ENCODE measurements at regions not wholly inside any gene's neighbourhood (a gene's known extent, or its start where the extent isn't known, plus 50 kb on each side); places are given as distances from the start of the nearest gene placed in this dataset.

- Histone ChIP-seq H3K9me3 (no peaks in the 10 kb centered on the region), H3K4me3 (ENCODE audit: low read depth in 1 of 2, low read length in 1 of 2) (no peak overlapping the region), H3K4me1 (ENCODE audit: control insufficient read depth in 1 of 2, insufficient read depth in 1 of 2, low read depth in 1 of 2, low read length in 1 of 2) (no peaks in the 10 kb centered on the region), H3K27ac (no peak overlapping the region), H3K27me3 (no peaks in the 10 kb centered on the region), H3K36me3 (no peaks in the 10 kb centered on the region)
- TF ChIP-seq CTCF (IDR thresholded peaks at IDR 0.05): no peak
Measured at GRCh38 chr2:57536535-57537231, 509.9 kb upstream of the VRK2 start.

GRCh38 chr2:57539761-57540160 lies 506.8 kb upstream of the VRK2 start:
- H3K27me3 ChIP-seq: no peaks in the 10 kb centered on the region
- no peak overlapping the region for H3K27ac ChIP-seq
- no peaks in the 10 kb centered on the region for H3K9me3 ChIP-seq
- TF ChIP-seq CTCF (IDR thresholded peaks at IDR 0.05): no peak
- no peaks in the 10 kb centered on the region for H3K4me1 ChIP-seq (ENCODE audit: control insufficient read depth in 1 of 2, insufficient read depth in 1 of 2, low read depth in 1 of 2, low read length in 1 of 2)
- no peak overlapping the region for H3K4me3 ChIP-seq (ENCODE audit: low read depth in 1 of 2, low read length in 1 of 2)
- H3K36me3 ChIP-seq: no peaks in the 10 kb centered on the region

GRCh38 chr2:57542081-57542480 lies 504.5 kb upstream of the VRK2 start:
- no peak for TF ChIP-seq CTCF (IDR thresholded peaks at IDR 0.05)
- no peaks in the 10 kb centered on the region for H3K36me3 ChIP-seq
- no peaks in the 10 kb centered on the region for H3K4me1 ChIP-seq (ENCODE audit: control insufficient read depth in 1 of 2, insufficient read depth in 1 of 2, low read depth in 1 of 2, low read length in 1 of 2)
- H3K9me3 ChIP-seq: no peaks in the 10 kb centered on the region
- H3K4me3 ChIP-seq (ENCODE audit: low read depth in 1 of 2, low read length in 1 of 2): no peak overlapping the region
- H3K27me3 ChIP-seq: no peaks in the 10 kb centered on the region
- H3K27ac ChIP-seq: no peak overlapping the region

GRCh38 chr2:57543211-57543610 lies 503.4 kb upstream of the VRK2 start:
- no peaks in the 10 kb centered on the region for H3K27me3 ChIP-seq
- H3K27ac ChIP-seq: no peak overlapping the region
- H3K4me3 ChIP-seq (ENCODE audit: low read depth in 1 of 2, low read length in 1 of 2): no peak overlapping the region
- no peaks in the 10 kb centered on the region for H3K9me3 ChIP-seq
- TF ChIP-seq CTCF (IDR thresholded peaks at IDR 0.05): no peak
- no peaks in the 10 kb centered on the region for H3K4me1 ChIP-seq (ENCODE audit: control insufficient read depth in 1 of 2, insufficient read depth in 1 of 2, low read depth in 1 of 2, low read length in 1 of 2)
- H3K36me3 ChIP-seq: no peaks in the 10 kb centered on the region

GRCh38 chr2:57544624-57545023 lies 502.0 kb upstream of the VRK2 start:
- Histone ChIP-seq H3K4me3 (ENCODE audit: low read depth in 1 of 2, low read length in 1 of 2) (no peak overlapping the region), H3K27ac (no peak overlapping the region), H3K27me3 (no peaks in the 10 kb centered on the region), H3K36me3 (no peaks in the 10 kb centered on the region), H3K4me1 (ENCODE audit: control insufficient read depth in 1 of 2, insufficient read depth in 1 of 2, low read depth in 1 of 2, low read length in 1 of 2) (no peaks in the 10 kb centered on the region), H3K9me3 (no peaks in the 10 kb centered on the region)
- TF ChIP-seq CTCF (IDR thresholded peaks at IDR 0.05): no peak

Measured in neutrophil (primary cell).